Activated CD8-positive, alpha-beta T cell treated with anti-CD3 and anti-CD28 coated beads, Interleukin-2, amount 10 ng/mL, durations not matched to agents 7 days and 5 days (primary cell): ENCODE measurements at regions not wholly inside any gene's neighbourhood (a gene's known extent, or its start where the extent isn't known, plus 50 kb on each side); places are given as distances from the start of the nearest gene placed in this dataset.

Source experiments
- ATAC-seq: fragments of 150-1000 bp; cut with Tn5 transposase; one replicate; pipeline ENCODE4 v1.10.0; 2021; ENCODE audit warnings: moderate library complexity
- CTCF ChIA-PET: fragments of 350-600 bp; sonication (Branson Sonifier 250); formaldehyde crosslinking; loops from one replicate; lab custom pipeline; 2021; ENCODE audit warnings: antibody characterized with exemption; lab: Charles Lee
- POLR2A ChIA-PET: fragments of 350-600 bp; sonication (Branson Sonifier 250); formaldehyde crosslinking; loops from one replicate; lab custom pipeline; 2021; ENCODE audit warnings: antibody characterized with exemption; lab: Charles Lee
- DNase-seq: peaks from one replicate; pipeline ENCODE4 v3.0.0-alpha.2; 2020
- H3K27ac Mint-ChIP-seq: one replicate; pipeline ENCODE4 v1.8.0; 2021; ENCODE audit warnings: mild to moderate bottlenecking, mixed read lengths
- H3K27me3 Mint-ChIP-seq: one replicate; pipeline ENCODE4 v1.8.0; 2021; ENCODE audit warnings: low read depth, mixed read lengths
- H3K36me3 Mint-ChIP-seq: one replicate; pipeline ENCODE4 v1.8.0; 2021; ENCODE audit warnings: low read depth, mixed read lengths
- H3K4me1 Mint-ChIP-seq: one replicate; pipeline ENCODE4 v1.8.0; 2021; ENCODE audit warnings: low read depth, mixed read lengths
- H3K4me3 Mint-ChIP-seq: one replicate; pipeline ENCODE4 v1.8.0; 2021; ENCODE audit warnings: mild to moderate bottlenecking, mixed read lengths
- H3K9me3 Mint-ChIP-seq: one replicate; pipeline ENCODE4 v1.8.0; 2022; ENCODE audit warnings: mixed read lengths; ENCODE audit not compliant: insufficient read depth

- Mint-ChIP-seq H3K27me3 (no peaks in the 10 kb centered on the region), H3K27ac (no peak overlapping the region), H3K36me3 (no peaks in the 10 kb centered on the region), H3K9me3 (no peaks in the 10 kb centered on the region), H3K4me3 (no peak overlapping the region), H3K4me1 (no peaks in the 10 kb centered on the region)
- DNase-seq (no peak), ATAC-seq (no peak)
- POLR2A ChIA-PET, result no interaction called here
- CTCF ChIA-PET, result no interaction called here
These were observed 198.9 kb upstream of the RAB6C start for GRCh38 chr2:129780316-129781270.

- ATAC-seq (no peak), DNase-seq (no peak)
- no peaks in the 10 kb centered on the region for H3K9me3 Mint-ChIP-seq
- H3K27me3 Mint-ChIP-seq, result peaks cover 3% of the 10 kb centered on the region
- no peak overlapping the region for H3K27ac Mint-ChIP-seq
- ChIA-PET CTCF (no interaction called here), POLR2A (no interaction called here)
- no peaks in the 10 kb centered on the region for H3K4me1 Mint-ChIP-seq
- H3K36me3 Mint-ChIP-seq, result no peaks in the 10 kb centered on the region
- H3K4me3 Mint-ChIP-seq, result no peak overlapping the region
These were observed 197.5 kb upstream of the RAB6C start for GRCh38 chr2:129781749-129782632.

GRCh38 chr2:129782633-129782990, 196.9 kb upstream of the RAB6C start:
- Mint-ChIP-seq H3K27ac (no peak overlapping the region), H3K9me3 (no peaks in the 10 kb centered on the region), H3K36me3 (no peaks in the 10 kb centered on the region), H3K4me3 (no peak overlapping the region), H3K4me1 (no peaks in the 10 kb centered on the region), H3K27me3 (peaks cover 3% of the 10 kb centered on the region)
- POLR2A ChIA-PET, result no interaction called here
- ATAC-seq, result no peak
- CTCF ChIA-PET, result no interaction called here
- no peak for DNase-seq

- Mint-ChIP-seq H3K4me1 (no peaks in the 10 kb centered on the region), H3K27me3 (peaks cover 3% of the 10 kb centered on the region), H3K4me3 (no peak overlapping the region), H3K27ac (no peak overlapping the region), H3K9me3 (no peaks in the 10 kb centered on the region), H3K36me3 (no peaks in the 10 kb centered on the region)
- CTCF ChIA-PET, result no interaction called here
- DNase-seq (no peak), ATAC-seq (no peak)
- POLR2A ChIA-PET, result no interaction called here
These were observed 195.0 kb upstream of the RAB6C start for GRCh38 chr2:129784486-129784885.

- ATAC-seq, result no peak
- Mint-ChIP-seq H3K4me3 (no peak overlapping the region), H3K4me1 (no peaks in the 10 kb centered on the region), H3K36me3 (no peaks in the 10 kb centered on the region), H3K27ac (no peak overlapping the region), H3K27me3 (no peaks in the 10 kb centered on the region), H3K9me3 (no peaks in the 10 kb centered on the region)
- DNase-seq, result no peak
- CTCF ChIA-PET, result no interaction called here
- POLR2A ChIA-PET, result no interaction called here
These were observed 187.8 kb upstream of the RAB6C start for GRCh38 chr2:129791712-129792111.

- DNase-seq, result no peak
- no peaks in the 10 kb centered on the region for H3K4me1 Mint-ChIP-seq
- no peaks in the 10 kb centered on the region for H3K9me3 Mint-ChIP-seq
- ChIA-PET POLR2A (no interaction called here), CTCF (no interaction called here)
- no peak for ATAC-seq
- no peaks in the 10 kb centered on the region for H3K36me3 Mint-ChIP-seq
- no peaks in the 10 kb centered on the region for H3K27me3 Mint-ChIP-seq
- H3K27ac Mint-ChIP-seq, result no peak overlapping the region
- no peak overlapping the region for H3K4me3 Mint-ChIP-seq
These were observed 186.0 kb upstream of the RAB6C start for GRCh38 chr2:129793431-129793902.

GRCh38 chr2:129794116-129794515, 185.3 kb upstream of the RAB6C start:
- POLR2A ChIA-PET, result no interaction called here
- CTCF ChIA-PET, result no interaction called here
- no peaks in the 10 kb centered on the region for H3K36me3 Mint-ChIP-seq

GRCh38 chr2:129794540-129794939, 184.9 kb upstream of the RAB6C start:
- Mint-ChIP-seq H3K27ac (no peak overlapping the region), H3K27me3 (no peaks in the 10 kb centered on the region), H3K4me3 (no peak overlapping the region), H3K36me3 (no peaks in the 10 kb centered on the region), H3K9me3 (no peaks in the 10 kb centered on the region), H3K4me1 (no peaks in the 10 kb centered on the region)
- no peak for ATAC-seq
- POLR2A ChIA-PET, result no interaction called here
- no peak for DNase-seq
- CTCF ChIA-PET, result no interaction called here

More at GRCh38 chr2:129794116-129794515, 185.3 kb upstream of the RAB6C start:
- Mint-ChIP-seq H3K9me3 (no peaks in the 10 kb centered on the region), H3K4me3 (no peak overlapping the region), H3K27me3 (no peaks in the 10 kb centered on the region), H3K4me1 (no peaks in the 10 kb centered on the region), H3K27ac (no peak overlapping the region)
- ATAC-seq, result no peak
- no peak for DNase-seq

GRCh38 chr2:129796225-129796624, 183.2 kb upstream of the RAB6C start:
- CTCF ChIA-PET, result no interaction called here
- Mint-ChIP-seq H3K36me3 (no peaks in the 10 kb centered on the region), H3K4me1 (no peaks in the 10 kb centered on the region), H3K27me3 (peaks cover 2% of the 10 kb centered on the region), H3K4me3 (no peak overlapping the region), H3K27ac (no peak overlapping the region), H3K9me3 (no peaks in the 10 kb centered on the region)
- no peak for ATAC-seq
- POLR2A ChIA-PET, result no interaction called here
- DNase-seq, result no peak

GRCh38 chr2:129796801-129797488, 182.5 kb upstream of the RAB6C start:
- ATAC-seq, result no peak
- no peaks in the 10 kb centered on the region for H3K36me3 Mint-ChIP-seq
- peaks cover 2% of the 10 kb centered on the region for H3K27me3 Mint-ChIP-seq
- no peak overlapping the region for H3K4me3 Mint-ChIP-seq
- ChIA-PET CTCF (no interaction called here), POLR2A (no interaction called here)
- DNase-seq, result no peak
- H3K4me1 Mint-ChIP-seq, result no peaks in the 10 kb centered on the region
- no peaks in the 10 kb centered on the region for H3K9me3 Mint-ChIP-seq
- no peak overlapping the region for H3K27ac Mint-ChIP-seq

- ATAC-seq, result no peak
- Mint-ChIP-seq H3K27me3 (peaks cover 2% of the 10 kb centered on the region), H3K27ac (no peak overlapping the region), H3K9me3 (no peaks in the 10 kb centered on the region), H3K36me3 (no peaks in the 10 kb centered on the region), H3K4me1 (no peaks in the 10 kb centered on the region), H3K4me3 (no peak overlapping the region)
- DNase-seq, result no peak
- CTCF ChIA-PET, result no interaction called here
- POLR2A ChIA-PET, result no interaction called here
These were observed 181.8 kb upstream of the RAB6C start for GRCh38 chr2:129797489-129798300.
